ENCODE measurements at regions not wholly inside any gene's neighbourhood (a gene's known extent, or its start where the extent isn't known, plus 50 kb on each side); places are given as distances from the start of the nearest gene placed in this dataset.
"Not testable (repeated sequence)": the region's sequence is repeated elsewhere in the genome, so short reads cannot be mapped to it uniquely, and the experiment has no call there.

- no peak for DNase-seq (ENCODE audit: low spot score)
Measured at GRCh38 chr13:44848920-44849676, 140.2 kb downstream of the NUFIP1 start.

GRCh38 chr13:44845281-44846058, 143.8 kb downstream of the NUFIP1 start:
- DNase-seq (ENCODE audit: low spot score): not testable (repeated sequence)

- DNase-seq (ENCODE audit: low spot score): no peak
Measured at GRCh38 chr13:44844786-44845185, 144.5 kb downstream of the NUFIP1 start.

GRCh38 chr13:44843403-44843802, 145.9 kb downstream of the NUFIP1 start:
- DNase-seq (ENCODE audit: low spot score): no peak

- DNase-seq (ENCODE audit: low spot score): no peak
Measured at GRCh38 chr13:44842158-44842557, 147.1 kb downstream of the NUFIP1 start.

GRCh38 chr13:44840131-44840530, 149.1 kb downstream of the NUFIP1 start:
- no peak for DNase-seq (ENCODE audit: low spot score)

- no peak for DNase-seq (ENCODE audit: low spot score)
Measured at GRCh38 chr13:44837250-44837649, 152.0 kb downstream of the NUFIP1 start.

GRCh38 chr13:44834404-44834803, 154.9 kb downstream of the NUFIP1 start:
- no peak for DNase-seq (ENCODE audit: low spot score)

GRCh38 chr13:44833626-44834025, 155.6 kb downstream of the NUFIP1 start:
- DNase-seq (ENCODE audit: low spot score): no peak

GRCh38 chr13:44833139-44833538, 156.1 kb downstream of the NUFIP1 start:
- DNase-seq (ENCODE audit: low spot score): no peak

GRCh38 chr13:44826591-44827350, 162.5 kb downstream of the NUFIP1 start:
- DNase-seq (ENCODE audit: low spot score): no peak

- no peak for DNase-seq (ENCODE audit: low spot score)
Measured at GRCh38 chr13:44825953-44826352, 163.3 kb downstream of the NUFIP1 start.

GRCh38 chr13:44823555-44823954, 165.7 kb downstream of the NUFIP1 start:
- DNase-seq (ENCODE audit: low spot score): not testable (repeated sequence)

- no peak for DNase-seq (ENCODE audit: low spot score)
Measured at GRCh38 chr13:44822291-44822690, 167.0 kb downstream of the NUFIP1 start.

GRCh38 chr13:44819772-44820171, 169.5 kb downstream of the NUFIP1 start:
- DNase-seq (ENCODE audit: low spot score): no peak

GRCh38 chr13:44819245-44819644, 170.0 kb downstream of the NUFIP1 start:
- DNase-seq (ENCODE audit: low spot score): peak; percentile 67

GRCh38 chr13:44818428-44818827, 170.8 kb downstream of the NUFIP1 start:
- no peak for DNase-seq (ENCODE audit: low spot score)

GRCh38 chr13:44818016-44818415, 171.3 kb downstream of the NUFIP1 start:
- no peak for DNase-seq (ENCODE audit: low spot score)

GRCh38 chr13:44817131-44817671, 172.1 kb downstream of the NUFIP1 start:
- no peak for DNase-seq (ENCODE audit: low spot score)

- DNase-seq (ENCODE audit: low spot score): no peak
Measured at GRCh38 chr13:44816701-44817100, 172.6 kb downstream of the NUFIP1 start.

- peak; percentile 64 for DNase-seq (ENCODE audit: low spot score)
Measured at GRCh38 chr13:44815623-44816022, 173.6 kb downstream of the NUFIP1 start.

- no peak for DNase-seq (ENCODE audit: low spot score)
Measured at GRCh38 chr13:44814836-44815235, 174.4 kb downstream of the NUFIP1 start.
